ENCODE measurements at regions not wholly inside any gene's neighbourhood (a gene's known extent, or its start where the extent isn't known, plus 50 kb on each side); places are given as distances from the start of the nearest gene placed in this dataset.
A peak's percentile ranks its signal among the peaks of the same experiment; 100 is the strongest.

DNA sequence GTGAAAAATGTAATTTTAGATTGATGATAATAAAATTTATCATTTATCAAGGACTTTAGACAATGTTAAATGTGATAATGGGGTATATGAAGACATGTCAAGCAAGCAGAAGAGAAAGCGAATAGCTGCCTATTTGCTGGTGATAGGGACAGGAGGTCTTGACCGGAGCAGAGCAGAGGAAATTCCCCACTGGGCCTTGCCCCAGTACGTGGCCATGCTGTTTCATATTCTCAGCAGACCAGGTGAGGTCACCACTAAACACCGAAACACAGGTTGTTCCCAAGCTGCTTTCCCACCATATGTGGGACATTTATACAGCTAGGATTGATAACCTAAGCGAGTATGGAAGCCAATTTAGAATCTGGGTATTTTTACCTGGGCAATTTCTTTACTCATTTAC lies 1629.6 kb downstream of the FAM181B start:
- H3K4me1 Mint-ChIP-seq, result peaks cover 8 to 9% of the 10 kb centered on the region in 2 experiments

More for the DNA sequence above, 1629.6 kb downstream of the FAM181B start:
- Histone ChIP-seq H3K4me1 (ENCODE audit: insufficient read depth, low read length) (no peaks in the 10 kb centered on the region), H3K79me1 (ENCODE audit: insufficient read depth, low read depth, low read length, poor library complexity, severe bottlenecking) (no peaks in the 10 kb centered on the region), H2AFZ (ENCODE audit: low read length) (no peak overlapping the region), H2AK5ac (ENCODE audit: insufficient read length, low read length) (no peak overlapping the region), H3K23me2 (ENCODE audit: insufficient read length, low read depth, low read length, poor library complexity, severe bottlenecking) (no peaks in the 10 kb centered on the region), H3K56ac (ENCODE audit: insufficient read length, low read depth, low read length) (no peak overlapping the region), H3K18ac (ENCODE audit: insufficient read length, low read depth, low read length) (no peak overlapping the region), H3T11ph (ENCODE audit: low read length) (no peak overlapping the region), H3K4ac (ENCODE audit: low read depth, low read length) (no peak overlapping the region), H2BK5ac (ENCODE audit: insufficient read length, low read length) (no peak overlapping the region), H4K8ac (replicated peaks; ENCODE audit: insufficient read length, low read depth, low read length) (no peak overlapping the region), H3K14ac (ENCODE audit: insufficient read depth, low read length) (no peak overlapping the region), H2BK120ac (ENCODE audit: low read depth, low read length, poor library complexity, severe bottlenecking) (no peak overlapping the region), H3K9me3 (ENCODE audit: control insufficient read depth, low read depth, low read length) (no peaks in the 10 kb centered on the region), H2BK20ac (ENCODE audit: low read depth, low read length, poor library complexity, severe bottlenecking) (no peak overlapping the region), H2BK15ac (ENCODE audit: low read depth, low read length) (no peak overlapping the region), H4K91ac (ENCODE audit: insufficient read length, low read depth, low read length) (no peak overlapping the region), H3K9ac (ENCODE audit: extremely low read depth, insufficient read length, low read length) (no peak overlapping the region), H3K23ac (ENCODE audit: insufficient read length, low read depth, low read length) (no peak overlapping the region), H3K79me2 (ENCODE audit: insufficient read depth, low read length) (no peaks in the 10 kb centered on the region), H3K27ac (ENCODE audit: insufficient read length, low read depth, low read length) (no peak overlapping the region), H4K5ac (ENCODE audit: insufficient read length, low read depth, low read length) (no peak overlapping the region), H2BK12ac (ENCODE audit: insufficient read length, low read depth, low read length) (no peak overlapping the region), H3K4me2 (ENCODE audit: insufficient read depth, insufficient read length, low read length) (no peak overlapping the region), H4K20me1 (ENCODE audit: control insufficient read depth, insufficient read depth, insufficient read length) (no peaks in the 10 kb centered on the region), H3K27me3 (ENCODE audit: insufficient read depth, low read length) (no peaks in the 10 kb centered on the region)
- TF ChIP-seq, protein P1, sequence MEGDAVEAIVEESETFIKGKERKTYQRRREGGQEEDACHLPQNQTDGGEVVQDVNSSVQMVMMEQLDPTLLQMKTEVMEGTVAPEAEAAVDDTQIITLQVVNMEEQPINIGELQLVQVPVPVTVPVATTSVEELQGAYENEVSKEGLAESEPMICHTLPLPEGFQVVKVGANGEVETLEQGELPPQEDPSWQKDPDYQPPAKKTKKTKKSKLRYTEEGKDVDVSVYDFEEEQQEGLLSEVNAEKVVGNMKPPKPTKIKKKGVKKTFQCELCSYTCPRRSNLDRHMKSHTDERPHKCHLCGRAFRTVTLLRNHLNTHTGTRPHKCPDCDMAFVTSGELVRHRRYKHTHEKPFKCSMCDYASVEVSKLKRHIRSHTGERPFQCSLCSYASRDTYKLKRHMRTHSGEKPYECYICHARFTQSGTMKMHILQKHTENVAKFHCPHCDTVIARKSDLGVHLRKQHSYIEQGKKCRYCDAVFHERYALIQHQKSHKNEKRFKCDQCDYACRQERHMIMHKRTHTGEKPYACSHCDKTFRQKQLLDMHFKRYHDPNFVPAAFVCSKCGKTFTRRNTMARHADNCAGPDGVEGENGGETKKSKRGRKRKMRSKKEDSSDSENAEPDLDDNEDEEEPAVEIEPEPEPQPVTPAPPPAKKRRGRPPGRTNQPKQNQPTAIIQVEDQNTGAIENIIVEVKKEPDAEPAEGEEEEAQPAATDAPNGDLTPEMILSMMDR (conservative IDR thresholded peaks at IDR 0.05), result no peak
- peak; percentile 32 for DNase-seq
- Mint-ChIP-seq H3K9me3 (no peaks in the 10 kb centered on the region), H3K27ac (no peak overlapping the region), H3K27me3 (ENCODE audit: low read depth) (no peaks in the 10 kb centered on the region), H3K4me3 (no peak overlapping the region), H3K36me3 (ENCODE audit: insufficient read depth in 1 of 3, low read depth in 3 of 3) (no peaks in the 10 kb centered on the region)
- WGBS (ENCODE audit: extremely low coverage, insufficient read length, low lambda C conversion rate), result no CpG with 5 or more reads among the region's 5 CpGs

Measured in H9 (cell line).